PFSK-1 (cell line): ENCODE measurements at regions not wholly inside any gene's neighbourhood (a gene's known extent, or its start where the extent isn't known, plus 50 kb on each side); places are given as distances from the start of the nearest gene placed in this dataset.

Experiments
- FOXP2 ChIP-seq: optimal IDR thresholded peaks from 2 replicates; pipeline ENCODE3; 2011; ENCODE audit warnings: borderline replicate concordance, control low read depth, inconsistent platforms; ENCODE audit not compliant: insufficient read depth; ENCODE audit errors: extremely low read length, extremely low read depth
- POLR2AphosphoS5 ChIP-seq: IDR thresholded peaks from 2 replicates; pipeline ENCODE4 v1.6.1; 2012; ENCODE audit warnings: low read depth, mild to moderate bottlenecking, control low read depth, low read length, moderate library complexity
- SIN3A ChIP-seq: IDR thresholded peaks from 2 replicates; pipeline ENCODE4 v1.6.1; 2012; ENCODE audit warnings: mild to moderate bottlenecking, low read length, moderate library complexity, borderline replicate concordance; ENCODE audit not compliant: insufficient read depth
- TAF1 ChIP-seq: IDR thresholded peaks from 2 replicates; pipeline ENCODE4 v1.6.1; 2012; ENCODE audit warnings: low read length, control low read depth, borderline replicate concordance; ENCODE audit not compliant: insufficient read depth
- TF ChIP-seq, protein P1 (sequence below), 2 experiments: IDR thresholded peaks; 2 replicates each; pipeline versions ENCODE4 v1.6.1 to v1.8.0; 2011 to 2012; ENCODE audit warnings: low read depth in 2 of 2, low read length in 2 of 2, control low read depth in 1 of 2, inconsistent platforms in 1 of 2, mild to moderate bottlenecking in 1 of 2, moderate library complexity in 1 of 2; ENCODE audit not compliant: insufficient read depth in 1 of 2

DNA sequence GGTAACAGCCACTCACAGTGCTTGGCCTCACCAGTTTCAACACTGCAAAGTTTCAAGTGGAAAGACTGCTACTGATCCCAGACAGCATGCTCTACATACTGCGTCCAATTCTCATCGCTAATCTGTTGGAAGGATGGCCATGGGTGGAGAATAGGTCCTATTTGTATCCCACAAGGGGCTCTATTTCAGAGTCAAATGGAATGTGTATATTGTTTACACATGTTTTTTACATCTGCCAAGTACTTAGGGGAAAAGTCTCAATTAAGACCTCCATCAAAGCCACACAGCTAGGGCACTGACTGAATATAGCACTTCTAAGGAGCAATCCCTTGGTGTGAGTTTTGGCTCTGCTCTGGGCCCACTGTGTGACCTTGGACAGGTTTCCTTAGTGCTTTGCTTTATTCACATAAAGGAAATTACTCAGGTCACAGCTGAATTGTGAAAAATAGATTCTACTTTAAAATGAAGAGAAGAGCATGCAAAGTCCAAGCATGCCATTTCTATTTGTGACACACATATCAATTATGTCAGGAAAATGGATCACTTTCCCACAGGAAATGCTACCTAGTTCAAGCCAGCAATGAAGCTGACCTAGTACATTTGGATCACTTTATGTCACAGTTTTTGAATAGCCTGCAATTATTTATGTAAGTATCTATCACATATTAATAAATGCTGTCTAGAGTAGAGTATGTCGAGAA lies 112.9 kb upstream of the STK17B start:
- no peak for TF ChIP-seq SIN3A
- TF ChIP-seq POLR2AphosphoS5: no peak
- TF ChIP-seq TAF1: no peak
- no peak for TF ChIP-seq FOXP2

DNA sequence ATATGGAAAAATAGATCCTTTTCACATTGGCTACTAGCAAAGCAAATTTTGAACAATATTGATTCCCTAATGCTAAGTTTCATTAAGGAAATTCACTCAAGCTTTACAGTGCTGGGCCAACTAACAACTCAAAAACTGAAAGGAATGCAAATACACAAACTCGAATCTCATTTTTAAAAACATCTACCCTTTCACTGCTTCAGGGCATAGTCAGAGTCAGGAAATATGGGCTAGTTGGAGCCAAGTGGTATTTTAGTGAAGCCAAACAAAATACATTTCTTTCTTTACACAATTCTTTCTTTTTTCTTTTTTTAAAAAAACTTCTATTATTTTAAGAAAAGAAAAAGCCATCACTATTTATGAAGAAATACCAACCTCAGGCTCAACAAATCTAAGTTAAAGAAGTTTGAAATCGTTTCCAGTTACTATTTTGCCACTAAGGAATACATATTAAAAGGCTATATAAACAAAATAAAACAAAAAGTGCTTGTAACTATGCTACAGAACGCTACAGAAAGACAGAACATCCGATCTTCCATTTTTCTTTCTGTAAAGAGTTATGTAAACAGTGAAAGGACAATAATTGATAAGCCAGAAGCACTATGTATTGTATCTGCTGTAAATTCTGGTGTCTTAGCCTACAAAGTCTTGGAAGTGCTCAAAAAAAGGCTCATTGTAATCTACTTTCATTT lies 113.6 kb upstream of the STK17B start:
- TF ChIP-seq, protein P1, sequence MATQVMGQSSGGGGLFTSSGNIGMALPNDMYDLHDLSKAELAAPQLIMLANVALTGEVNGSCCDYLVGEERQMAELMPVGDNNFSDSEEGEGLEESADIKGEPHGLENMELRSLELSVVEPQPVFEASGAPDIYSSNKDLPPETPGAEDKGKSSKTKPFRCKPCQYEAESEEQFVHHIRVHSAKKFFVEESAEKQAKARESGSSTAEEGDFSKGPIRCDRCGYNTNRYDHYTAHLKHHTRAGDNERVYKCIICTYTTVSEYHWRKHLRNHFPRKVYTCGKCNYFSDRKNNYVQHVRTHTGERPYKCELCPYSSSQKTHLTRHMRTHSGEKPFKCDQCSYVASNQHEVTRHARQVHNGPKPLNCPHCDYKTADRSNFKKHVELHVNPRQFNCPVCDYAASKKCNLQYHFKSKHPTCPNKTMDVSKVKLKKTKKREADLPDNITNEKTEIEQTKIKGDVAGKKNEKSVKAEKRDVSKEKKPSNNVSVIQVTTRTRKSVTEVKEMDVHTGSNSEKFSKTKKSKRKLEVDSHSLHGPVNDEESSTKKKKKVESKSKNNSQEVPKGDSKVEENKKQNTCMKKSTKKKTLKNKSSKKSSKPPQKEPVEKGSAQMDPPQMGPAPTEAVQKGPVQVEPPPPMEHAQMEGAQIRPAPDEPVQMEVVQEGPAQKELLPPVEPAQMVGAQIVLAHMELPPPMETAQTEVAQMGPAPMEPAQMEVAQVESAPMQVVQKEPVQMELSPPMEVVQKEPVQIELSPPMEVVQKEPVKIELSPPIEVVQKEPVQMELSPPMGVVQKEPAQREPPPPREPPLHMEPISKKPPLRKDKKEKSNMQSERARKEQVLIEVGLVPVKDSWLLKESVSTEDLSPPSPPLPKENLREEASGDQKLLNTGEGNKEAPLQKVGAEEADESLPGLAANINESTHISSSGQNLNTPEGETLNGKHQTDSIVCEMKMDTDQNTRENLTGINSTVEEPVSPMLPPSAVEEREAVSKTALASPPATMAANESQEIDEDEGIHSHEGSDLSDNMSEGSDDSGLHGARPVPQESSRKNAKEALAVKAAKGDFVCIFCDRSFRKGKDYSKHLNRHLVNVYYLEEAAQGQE (IDR thresholded peaks at IDR 0.05; ENCODE audit: insufficient read depth in 1 of 2, low read depth in 2 of 2, low read length in 2 of 2): no peak
- no peak for TF ChIP-seq SIN3A
- no peak for TF ChIP-seq FOXP2
- TF ChIP-seq POLR2AphosphoS5: no peak
- TF ChIP-seq TAF1: no peak

DNA sequence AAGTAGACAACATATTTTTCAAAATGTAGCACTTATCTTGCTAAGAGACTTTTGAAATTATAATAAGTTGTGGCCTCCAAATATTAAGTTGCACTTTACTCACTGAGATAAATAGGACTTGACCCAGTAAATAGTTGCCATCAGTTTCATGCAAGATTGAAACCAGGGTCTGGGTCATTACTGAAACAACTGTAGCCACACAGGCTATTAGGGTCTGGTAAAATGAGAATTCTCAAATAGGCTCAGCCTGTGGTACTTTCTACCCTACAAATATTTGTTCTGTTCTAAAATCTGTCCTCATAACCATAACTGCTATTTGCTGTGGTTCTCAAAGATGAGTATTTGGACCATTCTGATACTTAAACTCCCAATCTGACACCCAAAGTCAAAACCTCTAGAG lies 115.4 kb upstream of the STK17B start:
- TF ChIP-seq FOXP2: no peak
- TF ChIP-seq SIN3A: no peak
- TF ChIP-seq, protein P1 (IDR thresholded peaks at IDR 0.05; ENCODE audit: insufficient read depth in 1 of 2, low read depth in 2 of 2, low read length in 2 of 2): no peak
- TF ChIP-seq TAF1: no peak
- TF ChIP-seq POLR2AphosphoS5: no peak

DNA sequence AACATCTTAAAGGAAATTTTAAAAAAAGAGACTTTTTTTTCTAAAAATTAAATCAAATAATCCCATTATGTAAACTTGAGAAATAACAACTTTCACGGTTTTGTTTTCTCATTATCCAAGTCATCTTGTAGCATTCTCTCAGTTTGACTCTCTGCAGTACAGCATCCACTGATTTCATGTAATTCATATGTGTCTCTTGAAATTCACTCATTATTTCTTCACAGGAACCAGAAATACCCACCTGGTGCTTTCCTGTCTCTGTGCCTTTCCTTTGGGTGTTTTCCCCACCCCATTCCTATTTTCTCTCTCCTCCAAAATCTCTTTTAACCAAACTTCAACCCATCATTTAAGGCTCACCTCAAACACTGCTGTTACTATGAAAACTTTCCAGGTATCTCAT lies 116.1 kb upstream of the STK17B start:
- TF ChIP-seq SIN3A (no peak), TAF1 (no peak)

GRCh38 chr2:196288006-196288538 lies 116.7 kb upstream of the STK17B start:
- TF ChIP-seq, protein P1 (IDR thresholded peaks at IDR 0.05; ENCODE audit: insufficient read depth in 1 of 2, low read depth in 2 of 2, low read length in 2 of 2): no peak
- TF ChIP-seq TAF1 (no peak), SIN3A (no peak), FOXP2 (no peak), POLR2AphosphoS5 (no peak)

DNA sequence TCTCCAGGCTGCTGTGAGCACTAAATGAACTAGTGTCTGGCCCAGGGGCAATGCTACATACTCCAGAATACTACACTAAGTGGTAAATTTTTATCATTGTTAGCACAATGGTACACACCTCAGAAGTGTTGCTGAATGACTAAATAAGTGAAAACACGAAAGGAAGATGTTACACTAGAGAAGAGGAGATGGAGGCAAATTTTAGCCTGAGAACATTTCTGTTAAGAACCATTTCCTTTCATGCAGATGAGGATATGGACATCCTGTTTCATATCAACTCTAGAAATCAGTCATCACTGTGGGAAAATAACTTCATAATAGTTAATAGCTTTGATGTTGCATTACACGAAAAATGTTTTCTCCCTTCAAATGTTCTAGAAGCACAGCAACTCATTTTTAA lies 117.6 kb upstream of the STK17B start:
- TF ChIP-seq SIN3A (no peak), TAF1 (no peak), POLR2AphosphoS5 (no peak), FOXP2 (no peak)
- TF ChIP-seq, protein P1 (IDR thresholded peaks at IDR 0.05; ENCODE audit: insufficient read depth in 1 of 2, low read depth in 2 of 2, low read length in 2 of 2): no peak
